ENCODE measurements at regions not wholly inside any gene's neighbourhood (a gene's known extent, or its start where the extent isn't known, plus 50 kb on each side); places are given as distances from the start of the nearest gene placed in this dataset.

DNA sequence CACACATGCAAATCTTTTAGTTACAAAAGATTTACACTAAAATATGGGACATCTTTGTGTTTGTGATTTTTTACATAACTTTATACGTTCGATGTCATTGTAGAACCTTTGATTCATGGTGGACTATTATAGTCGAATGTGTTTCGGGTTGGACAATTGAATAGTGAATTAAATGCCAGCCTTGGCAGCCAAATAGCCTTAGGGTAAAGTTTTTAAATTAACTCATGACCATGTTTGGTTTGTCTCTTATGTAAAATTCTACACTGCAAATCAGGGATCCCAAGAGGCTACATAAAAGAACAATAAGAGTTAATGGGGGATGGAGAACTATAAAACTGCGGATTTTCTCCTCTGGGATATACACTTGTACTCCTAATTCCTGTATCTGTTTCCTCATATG lies 1735.6 kb upstream of the SPRY2 start:
- TF ChIP-seq, protein P1, sequence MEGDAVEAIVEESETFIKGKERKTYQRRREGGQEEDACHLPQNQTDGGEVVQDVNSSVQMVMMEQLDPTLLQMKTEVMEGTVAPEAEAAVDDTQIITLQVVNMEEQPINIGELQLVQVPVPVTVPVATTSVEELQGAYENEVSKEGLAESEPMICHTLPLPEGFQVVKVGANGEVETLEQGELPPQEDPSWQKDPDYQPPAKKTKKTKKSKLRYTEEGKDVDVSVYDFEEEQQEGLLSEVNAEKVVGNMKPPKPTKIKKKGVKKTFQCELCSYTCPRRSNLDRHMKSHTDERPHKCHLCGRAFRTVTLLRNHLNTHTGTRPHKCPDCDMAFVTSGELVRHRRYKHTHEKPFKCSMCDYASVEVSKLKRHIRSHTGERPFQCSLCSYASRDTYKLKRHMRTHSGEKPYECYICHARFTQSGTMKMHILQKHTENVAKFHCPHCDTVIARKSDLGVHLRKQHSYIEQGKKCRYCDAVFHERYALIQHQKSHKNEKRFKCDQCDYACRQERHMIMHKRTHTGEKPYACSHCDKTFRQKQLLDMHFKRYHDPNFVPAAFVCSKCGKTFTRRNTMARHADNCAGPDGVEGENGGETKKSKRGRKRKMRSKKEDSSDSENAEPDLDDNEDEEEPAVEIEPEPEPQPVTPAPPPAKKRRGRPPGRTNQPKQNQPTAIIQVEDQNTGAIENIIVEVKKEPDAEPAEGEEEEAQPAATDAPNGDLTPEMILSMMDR (IDR thresholded peaks at IDR 0.05; ENCODE audit: low read depth, low read length) = no peak
- TF ChIP-seq, protein P2, sequence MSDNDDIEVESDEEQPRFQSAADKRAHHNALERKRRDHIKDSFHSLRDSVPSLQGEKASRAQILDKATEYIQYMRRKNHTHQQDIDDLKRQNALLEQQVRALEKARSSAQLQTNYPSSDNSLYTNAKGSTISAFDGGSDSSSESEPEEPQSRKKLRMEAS (IDR thresholded peaks at IDR 0.05; ENCODE audit: low read depth, low read length) = no peak
